MM.1S (cell line): ENCODE measurements at regions not wholly inside any gene's neighbourhood (a gene's known extent, or its start where the extent isn't known, plus 50 kb on each side); places are given as distances from the start of the nearest gene placed in this dataset.

ENCODE experiments used
- DNase-seq: peaks from one replicate; pipeline ENCODE4 v3.0.0-alpha.2; 2015
- H2AFZ ChIP-seq: fragments of 300-600 bp; sonication (generic); 2 replicates; pipeline ENCODE4 v1.6.0; 2016; ENCODE audit warnings: antibody characterized with exemption, low read length
- H3F3A ChIP-seq: fragments of 300-600 bp; sonication (generic); 2 replicates; pipeline ENCODE4 v1.6.1; 2016; ENCODE audit warnings: mild to moderate bottlenecking, antibody characterized with exemption, low read length, moderate library complexity, mixed read lengths; ENCODE audit not compliant: insufficient read depth
- H3K27ac ChIP-seq: fragments of 300-600 bp; sonication (generic); 2 replicates; pipeline ENCODE4 v1.5.1; 2016; ENCODE audit warnings: mild to moderate bottlenecking, low read length
- H3K27me3 ChIP-seq: fragments of 300-600 bp; sonication (generic); replicated peaks from 2 replicates; pipeline ENCODE4 v1.6.0; 2016; ENCODE audit warnings: low read length; ENCODE audit not compliant: insufficient read depth
- H3K36me3 ChIP-seq: fragments of 300-600 bp; sonication (generic); replicated peaks from 2 replicates; pipeline ENCODE4 v1.6.1; 2016; ENCODE audit warnings: mild to moderate bottlenecking, low read length, mixed read lengths; ENCODE audit not compliant: insufficient read depth
- H3K4me1 ChIP-seq: fragments of 300-600 bp; sonication (generic); 2 replicates; pipeline ENCODE4 v1.6.1; 2016; ENCODE audit warnings: low read length, mixed read lengths
- H3K4me2 ChIP-seq: fragments of 300-600 bp; sonication (generic); 2 replicates; pipeline ENCODE4 v1.6.0; 2016; ENCODE audit warnings: low read depth, low read length
- H3K4me3 ChIP-seq: fragments of 300-600 bp; sonication (generic); 2 replicates; pipeline ENCODE4 v1.5.1; 2016; ENCODE audit warnings: low read length, mixed read lengths
- H3K79me2 ChIP-seq: fragments of 300-600 bp; sonication (generic); 2 replicates; pipeline ENCODE4 v1.6.1; 2016; ENCODE audit warnings: mixed run types, low read length, mixed read lengths
- H3K9ac ChIP-seq: fragments of 300-600 bp; sonication (generic); 2 replicates; pipeline ENCODE4 v1.6.1; 2016; ENCODE audit warnings: low read length, mixed read lengths
- H3K9me2 ChIP-seq: fragments of 300-600 bp; sonication (generic); replicated peaks from 2 replicates; pipeline ENCODE4 v1.6.1; 2016; ENCODE audit warnings: mild to moderate bottlenecking, low read length, mixed read lengths; ENCODE audit not compliant: insufficient read depth
- H3K9me3 ChIP-seq: fragments of 300-600 bp; sonication (generic); replicated peaks from 2 replicates; pipeline ENCODE4 v1.6.1; 2016; ENCODE audit warnings: mild to moderate bottlenecking, low read length, mixed read lengths; ENCODE audit not compliant: insufficient read depth
- H4K20me1 ChIP-seq: fragments of 300-600 bp; sonication (generic); 2 replicates; pipeline ENCODE4 v1.6.1; 2016; ENCODE audit warnings: mild to moderate bottlenecking, low read length, moderate library complexity, mixed read lengths; ENCODE audit not compliant: insufficient read depth
- CTCF ChIP-seq: fragments of 300-600 bp; sonication (generic); IDR thresholded peaks from 2 replicates; pipeline ENCODE4 v1.5.1; 2016; ENCODE audit warnings: antibody characterized with exemption, low read length, mixed read lengths
- EZH2 ChIP-seq: fragments of 300-600 bp; sonication (generic); optimal IDR thresholded peaks from 2 replicates; pipeline ENCODE3; 2017; ENCODE audit warnings: low read depth, mild to moderate bottlenecking, antibody characterized with exemption, low read length, mixed read lengths
- EZH2phosphoT487 ChIP-seq: fragments of 300-600 bp; sonication (generic); IDR thresholded peaks from 2 replicates; pipeline ENCODE4 v1.6.1; 2018; ENCODE audit warnings: antibody characterized with exemption, low read length

- no peaks in the 10 kb centered on the region for H3K9me3 ChIP-seq
- H3K4me1 ChIP-seq, result no peaks in the 10 kb centered on the region
- no peaks in the 10 kb centered on the region for H4K20me1 ChIP-seq
- no peak for DNase-seq
- H2AFZ ChIP-seq, result no peak overlapping the region
- no peak overlapping the region for H3K4me3 ChIP-seq
- no peaks in the 10 kb centered on the region for H3F3A ChIP-seq
- no peaks in the 10 kb centered on the region for H3K27me3 ChIP-seq
- H3K79me2 ChIP-seq, result no peaks in the 10 kb centered on the region
- no peak overlapping the region for H3K9ac ChIP-seq
- no peak for TF ChIP-seq CTCF
- TF ChIP-seq EZH2phosphoT487, result no peak
- H3K36me3 ChIP-seq, result no peaks in the 10 kb centered on the region
- H3K4me2 ChIP-seq, result no peak overlapping the region
- H3K9me2 ChIP-seq, result no peaks in the 10 kb centered on the region
- H3K27ac ChIP-seq, result no peak overlapping the region
These were observed 94.2 kb downstream of the BARX1 start for GRCh38 chr9:93860694-93861658.

- Histone ChIP-seq H3K4me3 (no peak overlapping the region), H3K4me1 (no peaks in the 10 kb centered on the region), H3K27ac (no peak overlapping the region), H2AFZ (no peak overlapping the region), H3K79me2 (no peaks in the 10 kb centered on the region), H3K36me3 (no peaks in the 10 kb centered on the region), H3K4me2 (no peak overlapping the region), H3K9me3 (no peaks in the 10 kb centered on the region), H3F3A (no peaks in the 10 kb centered on the region), H4K20me1 (no peaks in the 10 kb centered on the region), H3K27me3 (no peaks in the 10 kb centered on the region), H3K9ac (no peak overlapping the region), H3K9me2 (no peaks in the 10 kb centered on the region)
- DNase-seq, result no peak
- no peak for TF ChIP-seq EZH2
These were observed 95.5 kb downstream of the BARX1 start for GRCh38 chr9:93859431-93860215.

- Histone ChIP-seq H3K4me1 (no peaks in the 10 kb centered on the region), H3K27me3 (no peaks in the 10 kb centered on the region), H3K4me3 (no peak overlapping the region), H3K9me3 (no peaks in the 10 kb centered on the region), H3K36me3 (no peaks in the 10 kb centered on the region), H2AFZ (no peak overlapping the region), H3F3A (no peaks in the 10 kb centered on the region), H3K4me2 (no peak overlapping the region), H3K9ac (no peak overlapping the region), H4K20me1 (no peaks in the 10 kb centered on the region), H3K27ac (no peak overlapping the region), H3K79me2 (no peaks in the 10 kb centered on the region), H3K9me2 (no peaks in the 10 kb centered on the region)
- no peak for TF ChIP-seq EZH2phosphoT487
- no peak for TF ChIP-seq CTCF
- no peak for TF ChIP-seq EZH2
- DNase-seq, result no peak
These were observed 97.6 kb downstream of the BARX1 start for GRCh38 chr9:93857528-93857927.
